ENCODE measurements at regions not wholly inside any gene's neighbourhood (a gene's known extent, or its start where the extent isn't known, plus 50 kb on each side); places are given as distances from the start of the nearest gene placed in this dataset.
"Not testable (repeated sequence)": the region's sequence is repeated elsewhere in the genome, so short reads cannot be mapped to it uniquely, and the experiment has no call there.

GRCh38 chr15:70602834-70603560, 160.4 kb downstream of the UACA start:
- DNase-seq = no peak

GRCh38 chr15:70602281-70602680, 161.1 kb downstream of the UACA start:
- DNase-seq = no peak

GRCh38 chr15:70597945-70598344, 165.4 kb downstream of the UACA start:
- no peak for DNase-seq

GRCh38 chr15:70597056-70597603, 166.2 kb downstream of the UACA start:
- no peak for DNase-seq

- no peak for DNase-seq
Measured at GRCh38 chr15:70596354-70597055, 166.9 kb downstream of the UACA start.

- no peak for DNase-seq
Measured at GRCh38 chr15:70593795-70594194, 169.6 kb downstream of the UACA start.

- no peak for DNase-seq
Measured at GRCh38 chr15:70589728-70590127, 173.6 kb downstream of the UACA start.

- DNase-seq = no peak
Measured at GRCh38 chr15:70589221-70589620, 174.1 kb downstream of the UACA start.

GRCh38 chr15:70588613-70589012, 174.7 kb downstream of the UACA start:
- no peak for DNase-seq

- DNase-seq = no peak
Measured at GRCh38 chr15:70587896-70588567, 175.3 kb downstream of the UACA start.

- not testable (repeated sequence) for DNase-seq
Measured at GRCh38 chr15:70587012-70587634, 176.2 kb downstream of the UACA start.

- no peak for DNase-seq
Measured at GRCh38 chr15:70586241-70586640, 177.1 kb downstream of the UACA start.

- DNase-seq = no peak
Measured at GRCh38 chr15:70585707-70586034, 177.7 kb downstream of the UACA start.

- DNase-seq = no peak
Measured at GRCh38 chr15:70584838-70585706, 178.3 kb downstream of the UACA start.

GRCh38 chr15:70584441-70584837, 178.9 kb downstream of the UACA start:
- DNase-seq = no peak

- no peak for DNase-seq
Measured at GRCh38 chr15:70583006-70583405, 180.4 kb downstream of the UACA start.

GRCh38 chr15:70582143-70582945, 181.0 kb downstream of the UACA start:
- DNase-seq = no peak

GRCh38 chr15:70580958-70581357, 182.4 kb downstream of the UACA start:
- DNase-seq = no peak

GRCh38 chr15:70580286-70580685, 183.1 kb downstream of the UACA start:
- DNase-seq = no peak

GRCh38 chr15:70579766-70580165, 183.6 kb downstream of the UACA start:
- no peak for DNase-seq

GRCh38 chr15:70578196-70578595, 185.2 kb downstream of the UACA start:
- no peak for DNase-seq
